HepG2 (cell line): ENCODE measurements at regions not wholly inside any gene's neighbourhood (a gene's known extent, or its start where the extent isn't known, plus 50 kb on each side); places are given as distances from the start of the nearest gene placed in this dataset.

Experiments
- ARHGAP35 ChIP-seq: sonication (generic); formaldehyde crosslinking; IDR thresholded peaks from 2 replicates; pipeline ENCODE4 v1.9.0; 2022; ENCODE audit warnings: mild to moderate bottlenecking, inconsistent platforms, moderate library complexity, missing genetic modification reagents, borderline replicate concordance
- CHD4 ChIP-seq: fragments of 200-600 bp; sonication (generic); IDR thresholded peaks from 2 replicates; pipeline ENCODE4 v1.7.0; 2017; ENCODE audit warnings: mild to moderate bottlenecking, low read length, borderline replicate concordance
- CSRNP2 ChIP-seq: sonication (generic); formaldehyde crosslinking; conservative IDR thresholded peaks from 2 replicates; pipeline ENCODE4 v1.8.0; 2022; ENCODE audit warnings: low read depth, missing genetic modification reagents
- DRAP1 ChIP-seq: IDR thresholded peaks from 2 replicates; pipeline ENCODE4 v1.6.1; 2016; ENCODE audit warnings: missing genetic modification reagents, missing compliant biosample characterization
- JDP2 ChIP-seq: sonication (generic); formaldehyde crosslinking; IDR thresholded peaks from 2 replicates; pipeline ENCODE4 v1.8.1; 2022; ENCODE audit warnings: missing genetic modification reagents, borderline replicate concordance
- KLF11 ChIP-seq: IDR thresholded peaks from 2 replicates; pipeline ENCODE4 v1.6.1; 2016; ENCODE audit warnings: missing compliant biosample characterization
- PLRG1 ChIP-seq: fragments of 450-650 bp; conservative IDR thresholded peaks from 2 replicates; pipeline ENCODE4 v1.6.1; 2016
- YY1 ChIP-seq: IDR thresholded peaks from 2 replicates; pipeline ENCODE4 v1.6.1; 2011; ENCODE audit warnings: low read length, low read depth, moderate library complexity, mild to moderate bottlenecking; ENCODE audit not compliant: insufficient read depth, insufficient replicate concordance
- ZMAT5 ChIP-seq: sonication (generic); formaldehyde crosslinking; IDR thresholded peaks from 2 replicates; pipeline ENCODE4 v1.5.0; 2020; ENCODE audit warnings: mild to moderate bottlenecking, low read depth, missing genetic modification reagents, borderline replicate concordance
- ZNF101 ChIP-seq: sonication (generic); formaldehyde crosslinking; IDR thresholded peaks from 2 replicates; pipeline ENCODE4 v1.4.0; 2020; ENCODE audit warnings: mild to moderate bottlenecking, low read depth, missing genetic modification reagents, borderline replicate concordance
- ZSCAN29 ChIP-seq: sonication (generic); formaldehyde crosslinking; conservative IDR thresholded peaks from 2 replicates; pipeline ENCODE4 v1.4.0; 2020; ENCODE audit warnings: mild to moderate bottlenecking, missing genetic modification reagents
- TF ChIP-seq, protein P1 (sequence below): sonication (generic); formaldehyde crosslinking; IDR thresholded peaks from 2 replicates; pipeline ENCODE4 v1.5.0; 2020; ENCODE audit warnings: mild to moderate bottlenecking, missing genetic modification reagents, borderline replicate concordance
- TF ChIP-seq, protein P2 (sequence below): IDR thresholded peaks from 2 replicates; pipeline ENCODE4 v1.6.1; 2016; ENCODE audit warnings: missing compliant biosample characterization, missing genetic modification reagents, borderline replicate concordance
- TF ChIP-seq, protein P3 (sequence below): sonication (generic); formaldehyde crosslinking; IDR thresholded peaks from 2 replicates; pipeline ENCODE4 v1.5.0; 2020; ENCODE audit warnings: mild to moderate bottlenecking, missing genetic modification reagents

GRCh38 chr7:130899638-130900401 lies 165.8 kb upstream of the KLF14 start (continued):
- TF ChIP-seq YY1, result no peak
- no peak for TF ChIP-seq KLF11 (CRISPR knock-in tag)
- TF ChIP-seq PLRG1, result no peak
- TF ChIP-seq, protein P1, sequence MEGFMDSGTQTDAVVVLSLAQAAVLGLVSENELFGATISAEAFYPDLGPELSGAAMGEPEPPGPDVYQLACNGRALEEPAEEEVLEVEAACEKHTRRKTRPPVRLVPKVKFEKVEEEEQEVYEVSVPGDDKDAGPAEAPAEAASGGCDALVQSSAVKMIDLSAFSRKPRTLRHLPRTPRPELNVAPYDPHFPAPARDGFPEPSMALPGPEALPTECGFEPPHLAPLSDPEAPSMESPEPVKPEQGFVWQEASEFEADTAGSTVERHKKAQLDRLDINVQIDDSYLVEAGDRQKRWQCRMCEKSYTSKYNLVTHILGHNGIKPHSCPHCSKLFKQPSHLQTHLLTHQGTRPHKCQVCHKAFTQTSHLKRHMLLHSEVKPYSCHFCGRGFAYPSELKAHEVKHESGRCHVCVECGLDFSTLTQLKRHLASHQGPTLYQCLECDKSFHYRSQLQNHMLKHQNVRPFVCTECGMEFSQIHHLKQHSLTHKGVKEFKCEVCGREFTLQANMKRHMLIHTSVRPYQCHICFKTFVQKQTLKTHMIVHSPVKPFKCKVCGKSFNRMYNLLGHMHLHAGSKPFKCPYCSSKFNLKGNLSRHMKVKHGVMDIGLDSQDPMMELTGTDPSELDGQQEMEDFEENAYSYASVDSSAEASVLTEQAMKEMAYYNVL (CRISPR knock-in tag), result peak; percentile 95
- TF ChIP-seq CSRNP2 (CRISPR knock-in tag), result no peak
- TF ChIP-seq, protein P2, sequence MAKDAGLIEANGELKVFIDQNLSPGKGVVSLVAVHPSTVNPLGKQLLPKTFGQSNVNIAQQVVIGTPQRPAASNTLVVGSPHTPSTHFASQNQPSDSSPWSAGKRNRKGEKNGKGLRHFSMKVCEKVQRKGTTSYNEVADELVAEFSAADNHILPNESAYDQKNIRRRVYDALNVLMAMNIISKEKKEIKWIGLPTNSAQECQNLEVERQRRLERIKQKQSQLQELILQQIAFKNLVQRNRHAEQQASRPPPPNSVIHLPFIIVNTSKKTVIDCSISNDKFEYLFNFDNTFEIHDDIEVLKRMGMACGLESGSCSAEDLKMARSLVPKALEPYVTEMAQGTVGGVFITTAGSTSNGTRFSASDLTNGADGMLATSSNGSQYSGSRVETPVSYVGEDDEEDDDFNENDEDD (CRISPR knock-in tag), result peak; percentile 46; the same call in 1 of the 2 replicates
- TF ChIP-seq CHD4, result peak; percentile 61; the same call in 1 of the 2 replicates
- peak; percentile 79 for TF ChIP-seq ZSCAN29 (CRISPR knock-in tag)
- TF ChIP-seq ZNF101 (CRISPR knock-in tag), result no peak
- TF ChIP-seq DRAP1, result peak; percentile 78
- no peak for TF ChIP-seq ARHGAP35
- no peak for TF ChIP-seq ZMAT5 (CRISPR knock-in tag)
- TF ChIP-seq JDP2 (CRISPR knock-in tag), result no peak
- TF ChIP-seq, protein P3, sequence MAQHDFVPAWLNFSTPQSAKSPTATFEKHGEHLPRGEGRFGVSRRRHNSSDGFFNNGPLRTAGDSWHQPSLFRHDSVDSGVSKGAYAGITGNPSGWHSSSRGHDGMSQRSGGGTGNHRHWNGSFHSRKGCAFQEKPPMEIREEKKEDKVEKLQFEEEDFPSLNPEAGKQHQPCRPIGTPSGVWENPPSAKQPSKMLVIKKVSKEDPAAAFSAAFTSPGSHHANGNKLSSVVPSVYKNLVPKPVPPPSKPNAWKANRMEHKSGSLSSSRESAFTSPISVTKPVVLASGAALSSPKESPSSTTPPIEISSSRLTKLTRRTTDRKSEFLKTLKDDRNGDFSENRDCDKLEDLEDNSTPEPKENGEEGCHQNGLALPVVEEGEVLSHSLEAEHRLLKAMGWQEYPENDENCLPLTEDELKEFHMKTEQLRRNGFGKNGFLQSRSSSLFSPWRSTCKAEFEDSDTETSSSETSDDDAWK (CRISPR knock-in tag), result no peak
